ENCODE measurements at regions not wholly inside any gene's neighbourhood (a gene's known extent, or its start where the extent isn't known, plus 50 kb on each side); places are given as distances from the start of the nearest gene placed in this dataset.

GRCh38 chr7:113301141-113301540, 182.8 kb upstream of the SMIM30 start:
- ChIA-PET RAD21 (ENCODE audit: unreplicated experiment) (no interaction called here), SMC1A (ENCODE audit: uncharacterized antibody, unreplicated experiment) (no interaction called here), CTCF (no interaction called here), POLR2A (no interaction called here)
- no peak overlapping the region for H3K27ac ChIP-seq (ENCODE audit: control insufficient read depth, insufficient read depth)
- WGBS (ENCODE audit: insufficient coverage, insufficient replicate concordance, low lambda C conversion rate, missing lambda C conversion rate): 2% methylated on average over 3 of the region's 3 CpGs
- no peaks in the 10 kb centered on the region for H3K9me3 ChIP-seq (replicated peaks; ENCODE audit: control insufficient read depth, insufficient read depth, low read length)
- in situ Hi-C loops (cut with MboI) (no loop called here), intact Hi-C loops (cut with micrococcal nuclease; ENCODE audit: unreplicated experiment) (no loop called here)
- no TSS peak for BruUV-seq (replicated peaks)
- no peaks in the 10 kb centered on the region for H3K4me1 ChIP-seq (ENCODE audit: control insufficient read depth, insufficient read depth, low read length)
- ATAC-seq (no peak), DNase-seq (ENCODE audit: low read depth, low spot score) (no peak), FAIRE-seq (no peak)
- H3K4me2 ChIP-seq (ENCODE audit: control insufficient read depth, insufficient read depth): no peak overlapping the region
- no peaks in the 10 kb centered on the region for H3K36me3 ChIP-seq (ENCODE audit: control insufficient read depth in 2 of 2, insufficient read depth in 2 of 2, low read length in 1 of 2)
- no peak overlapping the region for H3K9ac ChIP-seq (ENCODE audit: control insufficient read depth, insufficient read depth, low read length)
- no peak overlapping the region for H3K4me3 ChIP-seq
- H2AFZ ChIP-seq (ENCODE audit: control insufficient read depth, low read depth, low read length): no peak overlapping the region
- TF ChIP-seq TBL1XR1 (IDR thresholded peaks at IDR 0.05; ENCODE audit: low read depth, low read length): no peak
- no peak for TF ChIP-seq RB1 (IDR thresholded peaks at IDR 0.05; ENCODE audit: borderline replicate concordance)
- TF ChIP-seq ZBED1 (IDR thresholded peaks at IDR 0.05; ENCODE audit: borderline replicate concordance): no peak
- TF ChIP-seq CHD2 (IDR thresholded peaks at IDR 0.05; ENCODE audit: borderline replicate concordance, low read depth, low read length): no peak
- TF ChIP-seq MTA3 (IDR thresholded peaks at IDR 0.05; ENCODE audit: borderline replicate concordance, low read length): no peak
- no peaks in the 10 kb centered on the region for H3K79me2 ChIP-seq (ENCODE audit: control insufficient read depth, insufficient read depth, low read length)
- no peaks in the 10 kb centered on the region for H3K27me3 ChIP-seq (replicated peaks in 1 of 2; ENCODE audit: control insufficient read depth in 2 of 2, insufficient read depth in 2 of 2, low read length in 1 of 2)
- no peaks in the 10 kb centered on the region for H4K20me1 ChIP-seq (ENCODE audit: control insufficient read depth, insufficient read depth)

- H4K20me1 ChIP-seq (ENCODE audit: control insufficient read depth, insufficient read depth): no peaks in the 10 kb centered on the region
- no peak for FAIRE-seq
- DNase-seq (ENCODE audit: low read depth, low spot score): no peak
- H2AFZ ChIP-seq (ENCODE audit: control insufficient read depth, low read depth, low read length): no peak overlapping the region
- no peak overlapping the region for H3K4me2 ChIP-seq (ENCODE audit: control insufficient read depth, insufficient read depth)
- no peaks in the 10 kb centered on the region for H3K79me2 ChIP-seq (ENCODE audit: control insufficient read depth, insufficient read depth, low read length)
- intact Hi-C loops (cut with micrococcal nuclease; ENCODE audit: unreplicated experiment) (no loop called here), in situ Hi-C loops (cut with MboI) (no loop called here)
- H3K4me1 ChIP-seq (ENCODE audit: control insufficient read depth, insufficient read depth, low read length): no peaks in the 10 kb centered on the region
- no peaks in the 10 kb centered on the region for H3K27me3 ChIP-seq (replicated peaks in 1 of 2; ENCODE audit: control insufficient read depth in 2 of 2, insufficient read depth in 2 of 2, low read length in 1 of 2)
- H3K4me3 ChIP-seq: no peak overlapping the region
- no peaks in the 10 kb centered on the region for H3K9me3 ChIP-seq (replicated peaks; ENCODE audit: control insufficient read depth, insufficient read depth, low read length)
- H3K36me3 ChIP-seq (ENCODE audit: control insufficient read depth in 2 of 2, insufficient read depth in 2 of 2, low read length in 1 of 2): no peaks in the 10 kb centered on the region
- ChIA-PET SMC1A (ENCODE audit: uncharacterized antibody, unreplicated experiment) (no interaction called here), POLR2A (no interaction called here), RAD21 (ENCODE audit: unreplicated experiment) (no interaction called here), CTCF (interaction anchor here (1.0 to 1.4 kb wide), 2 partner anchors 9 to 11 kb away, joined by 3 to 4 read pairs; no protein-coding TSS in a partner anchor)
- H3K9ac ChIP-seq (ENCODE audit: control insufficient read depth, insufficient read depth, low read length): no peak overlapping the region
- ATAC-seq: no peak
- no peak overlapping the region for H3K27ac ChIP-seq (ENCODE audit: control insufficient read depth, insufficient read depth)
- BruUV-seq (replicated peaks): no TSS peak
- no peak for TF ChIP-seq ZBTB4 (CRISPR knock-in tag; IDR thresholded peaks at IDR 0.05)
- no peak for TF ChIP-seq EGR1 (IDR thresholded peaks at IDR 0.05; ENCODE audit: borderline replicate concordance in 1 of 2, low read depth in 2 of 2, low read length in 2 of 2)
- no peak for TF ChIP-seq CREB1 (IDR thresholded peaks at IDR 0.05; ENCODE audit: low read depth)
- TF ChIP-seq SUPT20H (IDR thresholded peaks at IDR 0.05; ENCODE audit: borderline replicate concordance, control insufficient read depth, low read depth, low read length): no peak
- no peak for TF ChIP-seq IRF3 (IDR thresholded peaks at IDR 0.05)
- TF ChIP-seq YY1 (IDR thresholded peaks at IDR 0.05; ENCODE audit: low read depth, low read length): no peak
- TF ChIP-seq SREBF1 (IDR thresholded peaks at IDR 0.05; ENCODE audit: low read length): no peak
- no peak for TF ChIP-seq SMAD1 (IDR thresholded peaks at IDR 0.05; ENCODE audit: low read depth, partially characterized antibody)
These were observed 181.4 kb upstream of the SMIM30 start for GRCh38 chr7:113299748-113300147.
